GM12878 (cell line): ENCODE measurements at regions not wholly inside any gene's neighbourhood (a gene's known extent, or its start where the extent isn't known, plus 50 kb on each side); places are given as distances from the start of the nearest gene placed in this dataset.

Experiments
- CHD1 ChIP-seq: IDR thresholded peaks from 2 replicates; pipeline ENCODE4 v1.6.1; 2012; ENCODE audit warnings: low read depth, low read length, improper control_type of control experiment
- ETV6 ChIP-seq, 2 experiments: fragments of 450-650 bp in 1 of 2; IDR thresholded peaks in 1 of 2; conservative IDR thresholded peaks in 1 of 2; 2 replicates each; pipeline ENCODE4 v1.6.1; 2014; ENCODE audit warnings: antibody characterized with exemption in 1 of 2, borderline replicate concordance in 1 of 2, low read depth in 1 of 2, mild to moderate bottlenecking in 1 of 2, moderate library complexity in 1 of 2
- NKRF ChIP-seq: fragments of 450-650 bp; conservative IDR thresholded peaks from 2 replicates; pipeline ENCODE4 v1.6.1; 2017; ENCODE audit warnings: mild to moderate bottlenecking, moderate library complexity
- POLR2AphosphoS2 ChIP-seq: IDR thresholded peaks from 2 replicates; pipeline ENCODE4 v1.6.1; 2011; ENCODE audit warnings: low read depth, mild to moderate bottlenecking, low read length, improper control_type of control experiment, moderate library complexity
- ZBTB4 ChIP-seq: fragments of 450-650 bp; formaldehyde crosslinking; IDR thresholded peaks from 2 replicates; pipeline ENCODE4 v1.4.0; 2022; ENCODE audit warnings: mild to moderate bottlenecking, moderate library complexity
- TF ChIP-seq, protein P1 (sequence below): fragments of 150-350 bp; IDR thresholded peaks from 2 replicates; pipeline ENCODE4 v1.6.1; 2016; ENCODE audit warnings: low read depth, low read length

- TF ChIP-seq, protein P1, sequence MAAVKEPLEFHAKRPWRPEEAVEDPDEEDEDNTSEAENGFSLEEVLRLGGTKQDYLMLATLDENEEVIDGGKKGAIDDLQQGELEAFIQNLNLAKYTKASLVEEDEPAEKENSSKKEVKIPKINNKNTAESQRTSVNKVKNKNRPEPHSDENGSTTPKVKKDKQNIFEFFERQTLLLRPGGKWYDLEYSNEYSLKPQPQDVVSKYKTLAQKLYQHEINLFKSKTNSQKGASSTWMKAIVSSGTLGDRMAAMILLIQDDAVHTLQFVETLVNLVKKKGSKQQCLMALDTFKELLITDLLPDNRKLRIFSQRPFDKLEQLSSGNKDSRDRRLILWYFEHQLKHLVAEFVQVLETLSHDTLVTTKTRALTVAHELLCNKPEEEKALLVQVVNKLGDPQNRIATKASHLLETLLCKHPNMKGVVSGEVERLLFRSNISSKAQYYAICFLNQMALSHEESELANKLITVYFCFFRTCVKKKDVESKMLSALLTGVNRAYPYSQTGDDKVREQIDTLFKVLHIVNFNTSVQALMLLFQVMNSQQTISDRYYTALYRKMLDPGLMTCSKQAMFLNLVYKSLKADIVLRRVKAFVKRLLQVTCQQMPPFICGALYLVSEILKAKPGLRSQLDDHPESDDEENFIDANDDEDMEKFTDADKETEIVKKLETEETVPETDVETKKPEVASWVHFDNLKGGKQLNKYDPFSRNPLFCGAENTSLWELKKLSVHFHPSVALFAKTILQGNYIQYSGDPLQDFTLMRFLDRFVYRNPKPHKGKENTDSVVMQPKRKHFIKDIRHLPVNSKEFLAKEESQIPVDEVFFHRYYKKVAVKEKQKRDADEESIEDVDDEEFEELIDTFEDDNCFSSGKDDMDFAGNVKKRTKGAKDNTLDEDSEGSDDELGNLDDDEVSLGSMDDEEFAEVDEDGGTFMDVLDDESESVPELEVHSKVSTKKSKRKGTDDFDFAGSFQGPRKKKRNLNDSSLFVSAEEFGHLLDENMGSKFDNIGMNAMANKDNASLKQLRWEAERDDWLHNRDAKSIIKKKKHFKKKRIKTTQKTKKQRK: no peak
- TF ChIP-seq NKRF (no peak), CHD1 (no peak), ETV6 (conservative IDR thresholded peaks at IDR 0.05 in 1 of 2, IDR thresholded peaks at IDR 0.05 in 1 of 2; ENCODE audit: borderline replicate concordance in 1 of 2, low read depth in 1 of 2) (no peak), POLR2AphosphoS2 (no peak), ZBTB4 (no peak)
Measured at GRCh38 chr17:14593956-14594355, 293.1 kb downstream of the HS3ST3B1 start (continued).
